ENCODE measurements at regions not wholly inside any gene's neighbourhood (a gene's known extent, or its start where the extent isn't known, plus 50 kb on each side); places are given as distances from the start of the nearest gene placed in this dataset.

- H3K18ac ChIP-seq (ENCODE audit: insufficient read length, low read depth, low read length): no peak overlapping the region
- no peak overlapping the region for H3T11ph ChIP-seq (ENCODE audit: low read length)
- H2AK5ac ChIP-seq (ENCODE audit: insufficient read length, low read length): no peak overlapping the region
- H3K4ac ChIP-seq (ENCODE audit: low read depth, low read length): no peak overlapping the region
- H3K27me3 ChIP-seq (ENCODE audit: insufficient read depth, low read length): no peaks in the 10 kb centered on the region
- H2BK120ac ChIP-seq (ENCODE audit: low read depth, low read length, poor library complexity, severe bottlenecking): no peak overlapping the region
- H3K79me2 ChIP-seq (ENCODE audit: insufficient read depth, low read length): no peaks in the 10 kb centered on the region
- no peak overlapping the region for H3K23ac ChIP-seq (ENCODE audit: insufficient read length, low read depth, low read length)
- no peak overlapping the region for H4K8ac ChIP-seq (replicated peaks; ENCODE audit: insufficient read length, low read depth, low read length)
- no CpG with 5 or more reads among the region's 5 CpGs for WGBS (ENCODE audit: extremely low coverage, insufficient read length, low lambda C conversion rate)
- no peaks in the 10 kb centered on the region for H3K23me2 ChIP-seq (ENCODE audit: insufficient read length, low read depth, low read length, poor library complexity, severe bottlenecking)
- no peak for DNase-seq
- Mint-ChIP-seq H3K4me1 (no peaks in the 10 kb centered on the region), H3K27ac (no peak overlapping the region), H3K36me3 (ENCODE audit: insufficient read depth in 1 of 3, low read depth in 3 of 3) (peaks cover 0 to 5% (median 0%) of the 10 kb centered on the region in 3 experiments; a peak in 3 of 7 replicates), H3K4me3 (no peak overlapping the region), H3K9me3 (peaks cover 2 to 4% of the 10 kb centered on the region in 2 experiments; a peak in 3 of 5 replicates), H3K27me3 (ENCODE audit: low read depth) (no peaks in the 10 kb centered on the region)
- no peak overlapping the region for H2BK20ac ChIP-seq (ENCODE audit: low read depth, low read length, poor library complexity, severe bottlenecking)
- no peak overlapping the region for H2BK12ac ChIP-seq (ENCODE audit: insufficient read length, low read depth, low read length)
- H4K5ac ChIP-seq (ENCODE audit: insufficient read length, low read depth, low read length): no peak overlapping the region
- no peak overlapping the region for H3K14ac ChIP-seq (ENCODE audit: insufficient read depth, low read length)
- H3K4me1 ChIP-seq (ENCODE audit: insufficient read depth, low read length): no peaks in the 10 kb centered on the region
- no peaks in the 10 kb centered on the region for H3K9me3 ChIP-seq (ENCODE audit: control insufficient read depth, low read depth, low read length)
- no peak overlapping the region for H3K4me2 ChIP-seq (ENCODE audit: insufficient read depth, insufficient read length, low read length)
- H4K20me1 ChIP-seq (ENCODE audit: control insufficient read depth, insufficient read depth, insufficient read length): no peaks in the 10 kb centered on the region
- H3K56ac ChIP-seq (ENCODE audit: insufficient read length, low read depth, low read length): no peak overlapping the region
- no peak overlapping the region for H2AFZ ChIP-seq (ENCODE audit: low read length)
- no peak overlapping the region for H2BK5ac ChIP-seq (ENCODE audit: insufficient read length, low read length)
- no peak overlapping the region for H3K9ac ChIP-seq (ENCODE audit: extremely low read depth, insufficient read length, low read length)
- TF ChIP-seq, protein P1, sequence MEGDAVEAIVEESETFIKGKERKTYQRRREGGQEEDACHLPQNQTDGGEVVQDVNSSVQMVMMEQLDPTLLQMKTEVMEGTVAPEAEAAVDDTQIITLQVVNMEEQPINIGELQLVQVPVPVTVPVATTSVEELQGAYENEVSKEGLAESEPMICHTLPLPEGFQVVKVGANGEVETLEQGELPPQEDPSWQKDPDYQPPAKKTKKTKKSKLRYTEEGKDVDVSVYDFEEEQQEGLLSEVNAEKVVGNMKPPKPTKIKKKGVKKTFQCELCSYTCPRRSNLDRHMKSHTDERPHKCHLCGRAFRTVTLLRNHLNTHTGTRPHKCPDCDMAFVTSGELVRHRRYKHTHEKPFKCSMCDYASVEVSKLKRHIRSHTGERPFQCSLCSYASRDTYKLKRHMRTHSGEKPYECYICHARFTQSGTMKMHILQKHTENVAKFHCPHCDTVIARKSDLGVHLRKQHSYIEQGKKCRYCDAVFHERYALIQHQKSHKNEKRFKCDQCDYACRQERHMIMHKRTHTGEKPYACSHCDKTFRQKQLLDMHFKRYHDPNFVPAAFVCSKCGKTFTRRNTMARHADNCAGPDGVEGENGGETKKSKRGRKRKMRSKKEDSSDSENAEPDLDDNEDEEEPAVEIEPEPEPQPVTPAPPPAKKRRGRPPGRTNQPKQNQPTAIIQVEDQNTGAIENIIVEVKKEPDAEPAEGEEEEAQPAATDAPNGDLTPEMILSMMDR (conservative IDR thresholded peaks at IDR 0.05): no peak
- no peak overlapping the region for H2BK15ac ChIP-seq (ENCODE audit: low read depth, low read length)
- no peak overlapping the region for H4K91ac ChIP-seq (ENCODE audit: insufficient read length, low read depth, low read length)
- no peaks in the 10 kb centered on the region for H3K79me1 ChIP-seq (ENCODE audit: insufficient read depth, low read depth, low read length, poor library complexity, severe bottlenecking)
- no peak overlapping the region for H3K27ac ChIP-seq (ENCODE audit: insufficient read length, low read depth, low read length)
These were observed 343.1 kb downstream of the TFAP2A start for GRCh38 chr6:10071631-10072220.

Data from H9 (cell line).